SIG-M5 (cell line): ENCODE measurements at regions not wholly inside any gene's neighbourhood (a gene's known extent, or its start where the extent isn't known, plus 50 kb on each side); places are given as distances from the start of the nearest gene placed in this dataset.

Experiments
- DNase-seq: peaks from one replicate; lab custom pipeline; 2025; lab: John Stamatoyannopoulos, UW

DNA sequence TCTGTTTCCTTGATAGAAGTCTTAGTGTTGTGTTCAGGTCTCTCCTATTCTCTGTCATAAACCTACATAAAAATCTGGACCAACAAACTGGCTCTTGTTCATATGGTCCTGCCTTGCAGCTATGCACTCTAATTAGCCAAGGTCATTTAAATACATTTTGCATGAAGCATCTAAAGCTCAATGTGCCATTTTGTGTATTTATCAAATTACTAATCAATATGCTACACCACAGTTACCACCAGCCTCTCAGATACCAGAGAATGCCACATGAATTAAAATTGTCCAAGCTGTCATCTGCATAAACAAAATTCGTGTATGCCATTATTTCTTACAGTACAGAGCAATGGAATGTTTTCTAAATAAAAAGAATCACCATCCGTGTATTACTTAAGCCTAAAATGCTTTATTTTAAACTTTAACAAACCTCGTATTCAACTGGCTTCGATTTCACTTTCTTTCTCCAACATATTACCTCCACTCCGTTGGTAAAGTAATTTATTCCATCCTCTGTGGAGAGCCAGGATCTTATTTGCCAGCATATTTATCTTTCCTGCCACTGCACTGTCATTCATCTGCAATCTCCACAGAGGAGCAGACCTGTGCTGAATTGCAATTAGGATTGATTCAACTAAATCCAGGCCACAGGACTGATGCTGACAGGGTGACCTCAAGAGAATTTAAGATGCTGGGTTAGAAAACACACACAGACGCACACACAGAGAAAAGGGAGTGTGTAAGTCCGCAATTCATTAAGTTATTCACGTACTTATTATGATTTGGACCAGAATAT, 284.1 kb upstream of the FOXG1 start:
- no peak for DNase-seq

GRCh38 chr14:28483506-28483905, 283.1 kb upstream of the FOXG1 start:
- no peak for DNase-seq

DNA sequence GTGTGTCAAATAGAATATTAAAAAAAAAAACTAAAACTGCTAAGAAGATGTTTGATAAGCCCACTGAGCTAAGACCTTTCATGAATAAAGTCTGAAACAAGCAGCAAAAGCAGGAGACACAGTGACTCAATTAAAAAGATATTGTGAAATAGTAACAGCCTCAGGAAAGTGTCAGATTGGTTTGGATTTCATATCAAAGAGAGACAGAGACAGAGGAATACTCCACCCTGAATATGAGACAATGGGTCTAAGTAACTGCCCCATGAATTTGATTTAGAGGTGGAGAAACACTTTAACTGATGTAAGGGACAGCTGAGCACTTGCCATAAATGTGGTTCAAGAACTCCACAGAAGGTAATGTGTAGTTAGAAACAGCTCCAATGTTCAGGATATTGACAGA, 277.9 kb upstream of the FOXG1 start:
- no peak for DNase-seq

GRCh38 chr14:28493516-28493915, 273.1 kb upstream of the FOXG1 start:
- DNase-seq, result no peak

DNA sequence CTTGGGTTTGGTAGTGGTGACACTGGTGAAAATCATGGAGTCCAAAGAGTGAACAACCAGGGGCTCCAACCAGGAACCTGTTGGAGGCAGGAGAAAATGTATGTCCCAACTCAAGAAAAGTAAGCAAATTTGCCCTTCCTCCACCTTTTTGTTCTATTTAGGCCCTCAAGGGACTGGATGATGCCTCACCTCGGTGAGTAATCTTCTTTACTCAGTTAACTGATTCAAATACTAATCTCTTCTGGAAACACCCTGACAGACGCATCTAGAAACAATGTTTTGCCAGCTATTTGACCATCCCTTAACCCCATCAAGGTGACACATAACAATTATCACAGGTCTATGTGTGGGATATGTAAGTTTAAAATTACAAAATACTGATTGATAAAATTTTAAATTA, 272.4 kb upstream of the FOXG1 start:
- no peak for DNase-seq

- DNase-seq, result no peak
Measured at GRCh38 chr14:28496364-28496763, 270.2 kb upstream of the FOXG1 start.

DNA sequence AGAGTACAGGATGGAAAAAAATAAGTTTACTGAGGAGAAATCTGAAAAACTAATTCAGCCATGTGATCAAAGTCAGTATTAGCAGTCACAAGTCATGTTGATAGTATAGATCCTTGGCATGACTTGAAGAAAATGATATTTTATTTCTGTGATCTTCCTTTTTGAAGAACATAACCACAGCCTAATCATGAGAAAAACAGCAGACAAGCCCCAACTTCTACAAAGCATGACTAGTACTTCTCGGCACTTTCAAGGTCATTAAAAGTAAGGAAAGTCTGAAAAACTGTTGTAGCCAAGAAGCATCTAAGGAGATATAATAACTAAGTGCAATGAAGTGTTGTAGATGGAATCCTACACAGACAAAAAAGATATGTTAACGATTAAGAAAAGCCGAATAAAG, 264.1 kb upstream of the FOXG1 start:
- no peak for DNase-seq

- no peak for DNase-seq
Measured at GRCh38 chr14:28515571-28515970, 251.0 kb upstream of the FOXG1 start.

- DNase-seq, result no peak
Measured at GRCh38 chr14:28536889-28537288, 229.7 kb upstream of the FOXG1 start.

- DNase-seq, result no peak
Measured at GRCh38 chr14:28542040-28542439, 224.5 kb upstream of the FOXG1 start.

DNA sequence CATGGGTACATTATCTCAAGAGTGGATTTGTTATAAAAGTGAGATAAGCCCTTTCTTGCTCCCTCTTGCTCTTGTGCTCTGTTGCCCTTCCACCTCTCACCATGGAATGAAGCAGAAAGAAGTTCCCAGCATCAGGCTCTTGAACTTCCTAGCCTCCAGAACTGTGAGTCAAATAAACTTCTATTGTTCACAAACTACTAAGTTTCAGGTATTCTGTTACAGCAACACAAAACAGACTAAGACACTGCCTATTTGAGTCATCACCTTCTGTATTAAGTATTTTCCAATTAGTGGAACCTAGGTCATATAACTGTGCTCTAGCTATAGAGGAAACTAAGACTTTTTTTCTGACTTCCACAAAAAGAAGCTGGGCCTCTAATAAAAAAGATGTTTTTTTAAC, 201.2 kb upstream of the FOXG1 start:
- DNase-seq, result no peak

- DNase-seq, result no peak
Measured at GRCh38 chr14:28570391-28570790, 196.2 kb upstream of the FOXG1 start.

DNA sequence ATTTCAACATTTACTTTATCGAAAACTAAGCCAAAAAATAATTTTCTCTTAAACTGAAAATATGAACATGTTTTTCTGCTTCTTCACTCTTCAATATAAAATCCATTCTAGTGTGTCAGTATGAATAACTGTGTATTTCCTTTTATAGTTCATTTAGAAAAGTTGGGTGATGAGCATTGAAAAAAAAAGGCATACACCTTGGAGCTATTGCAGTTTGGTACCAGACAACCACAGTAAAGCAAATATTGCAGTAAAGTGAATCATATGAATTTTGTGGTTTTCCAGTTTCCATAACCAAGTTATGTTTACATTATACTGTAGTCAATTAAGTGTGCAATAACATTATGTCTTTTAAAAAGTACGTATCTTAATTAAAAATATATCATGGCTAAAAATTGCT, 195.0 kb upstream of the FOXG1 start:
- no peak for DNase-seq

- no peak for DNase-seq
Measured at GRCh38 chr14:28576523-28576922, 190.1 kb upstream of the FOXG1 start.

DNA sequence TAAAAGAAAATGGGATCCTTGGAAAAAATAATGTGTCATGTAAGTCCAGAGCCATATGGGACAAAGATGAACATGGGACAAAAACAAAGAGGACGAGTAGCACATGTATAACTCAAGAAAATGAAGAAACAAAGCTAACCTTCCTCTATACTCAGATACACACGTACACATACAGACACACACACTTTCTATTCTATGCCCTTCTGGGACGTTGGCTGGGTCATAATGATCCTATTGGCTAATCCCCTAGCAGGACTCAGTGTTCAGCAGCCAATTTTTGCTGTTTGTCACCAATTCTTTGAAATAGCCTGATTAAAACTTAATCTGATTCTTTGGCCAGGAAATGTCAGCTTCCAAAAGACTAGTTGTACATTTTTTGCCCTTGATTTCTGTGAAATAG, 189.4 kb upstream of the FOXG1 start:
- no peak for DNase-seq

DNA sequence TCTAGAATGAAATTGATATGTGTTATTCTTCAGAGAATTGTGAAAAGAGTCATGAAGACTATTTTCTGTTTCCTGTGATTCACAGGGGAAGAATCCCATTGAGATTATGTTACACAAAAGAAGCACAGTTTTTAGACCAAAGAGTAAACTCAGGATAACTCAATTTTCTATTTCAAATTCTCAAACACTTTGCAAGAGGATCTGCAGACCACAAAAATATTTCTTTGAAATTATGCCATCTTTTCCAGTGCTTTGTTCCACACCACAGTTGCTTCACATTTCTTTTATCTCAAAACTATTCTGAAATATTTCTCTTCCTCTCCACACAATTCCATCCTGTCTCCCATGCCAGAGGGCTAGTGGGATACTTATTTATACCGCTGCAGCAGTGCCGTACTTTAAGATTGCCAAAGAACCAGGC, 188.9 kb upstream of the FOXG1 start:
- no peak for DNase-seq

DNA sequence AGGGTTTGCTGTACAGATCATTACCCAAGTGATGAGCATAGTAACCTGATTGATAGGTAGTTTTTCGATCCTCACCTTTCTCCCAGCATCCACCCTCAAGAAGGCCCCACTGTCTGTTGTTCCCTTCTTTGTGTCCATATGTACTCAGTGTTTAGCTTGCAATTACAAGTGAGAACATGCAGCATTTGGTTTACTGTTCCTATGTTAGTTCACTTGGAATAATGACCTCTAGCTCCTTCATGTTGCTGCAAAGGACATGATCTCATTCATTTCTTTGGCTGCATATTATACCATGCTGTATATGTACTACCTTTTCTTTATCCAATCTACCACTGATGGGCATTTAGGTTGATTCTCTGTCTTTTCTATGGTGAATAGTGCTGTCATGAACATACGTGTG, 181.6 kb upstream of the FOXG1 start:
- no peak for DNase-seq

DNA sequence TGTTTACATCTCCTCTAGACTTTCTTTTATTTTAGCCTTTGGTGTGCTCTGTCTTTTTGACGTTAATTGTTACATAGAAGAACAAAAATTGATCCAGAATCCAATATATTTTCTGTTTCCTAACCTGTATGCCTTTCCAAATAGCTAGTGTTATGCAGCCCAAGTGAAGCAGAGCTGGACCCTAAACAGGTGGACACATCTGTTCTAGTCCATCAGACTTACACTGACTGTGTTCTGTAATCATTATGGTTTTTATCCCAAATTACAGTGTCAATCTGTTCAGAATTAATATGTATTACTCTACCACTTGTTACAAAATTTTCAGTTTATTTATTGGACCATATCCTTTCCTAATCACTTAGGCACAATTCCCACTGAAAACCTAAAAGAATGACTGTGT, 176.8 kb upstream of the FOXG1 start:
- DNase-seq, result no peak

DNA sequence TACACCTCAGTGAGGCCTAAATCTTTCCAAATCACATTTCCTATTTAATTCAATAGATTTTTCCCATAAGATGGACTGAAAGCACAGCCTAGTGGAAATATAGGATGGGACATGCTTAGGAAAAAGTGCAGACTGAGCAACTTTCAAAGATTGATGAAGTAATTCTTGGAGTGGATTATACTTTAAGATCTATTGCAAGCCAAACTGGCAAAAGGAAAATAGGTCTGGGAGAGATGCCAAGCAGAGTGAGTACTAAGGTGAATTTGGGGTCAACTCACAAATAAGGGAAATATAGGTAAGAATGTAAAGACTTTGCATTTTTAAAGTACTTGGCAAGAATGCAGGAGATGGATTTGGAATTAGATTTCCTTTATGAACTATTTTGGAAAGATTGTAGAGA, 170.2 kb upstream of the FOXG1 start:
- DNase-seq, result no peak

DNA sequence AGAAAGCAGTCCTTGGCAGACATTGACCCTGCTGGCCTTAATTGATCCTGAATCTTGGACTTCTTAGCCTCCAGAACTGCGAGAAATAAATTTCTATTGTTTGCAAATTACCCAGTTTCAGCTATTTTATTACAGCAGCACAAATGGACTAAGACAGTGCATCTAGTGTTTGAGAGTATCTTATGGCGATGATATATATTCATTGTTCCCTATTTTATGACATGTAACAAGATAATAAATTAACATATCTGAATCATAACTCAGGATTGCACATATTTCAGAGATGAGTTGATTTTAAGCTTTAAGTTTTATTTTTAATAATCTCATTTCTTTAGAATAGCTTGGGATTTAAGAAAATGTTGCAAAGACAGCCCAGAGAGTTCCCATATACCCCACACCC, 167.4 kb upstream of the FOXG1 start:
- no peak for DNase-seq

DNA sequence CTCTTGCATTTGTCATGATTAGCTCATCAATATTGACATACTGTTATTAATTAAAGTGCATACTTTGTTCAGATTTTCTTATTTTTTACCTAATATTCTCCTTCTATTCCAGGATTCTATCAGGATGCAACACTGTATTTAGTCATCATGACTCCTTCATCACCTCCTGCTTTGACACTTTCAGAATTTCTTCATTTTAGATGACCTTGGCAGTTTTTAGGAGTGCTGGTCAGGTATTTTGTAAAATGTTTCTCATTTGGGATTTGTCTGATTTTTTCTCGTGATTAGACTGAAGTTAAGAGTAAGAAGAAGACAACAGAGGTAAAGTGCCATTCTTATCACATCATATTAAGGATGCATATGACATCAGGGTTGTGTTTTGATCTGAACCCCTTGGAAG, 167.0 kb upstream of the FOXG1 start:
- no peak for DNase-seq

DNA sequence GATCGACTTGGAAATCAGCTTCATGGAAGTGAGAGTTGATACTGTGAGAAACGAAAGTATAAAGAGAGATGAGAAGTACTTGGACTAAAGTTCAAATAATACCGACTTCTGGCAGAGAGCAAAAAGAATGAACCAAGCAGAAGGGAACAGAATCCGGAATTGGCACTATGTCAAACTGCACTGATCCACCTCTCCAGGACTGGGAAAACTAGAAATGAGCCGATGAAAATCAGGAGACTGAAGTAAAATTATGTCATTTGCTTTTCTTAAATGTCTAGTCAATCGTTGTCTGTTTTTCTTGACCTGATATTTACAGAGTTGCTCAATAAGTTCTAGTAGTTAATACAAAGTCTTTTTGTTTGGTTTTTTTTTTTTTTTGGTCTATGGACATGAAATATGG, 163.0 kb upstream of the FOXG1 start:
- DNase-seq, result no peak

GRCh38 chr14:28607661-28608060, 158.9 kb upstream of the FOXG1 start:
- DNase-seq, result no peak

DNA sequence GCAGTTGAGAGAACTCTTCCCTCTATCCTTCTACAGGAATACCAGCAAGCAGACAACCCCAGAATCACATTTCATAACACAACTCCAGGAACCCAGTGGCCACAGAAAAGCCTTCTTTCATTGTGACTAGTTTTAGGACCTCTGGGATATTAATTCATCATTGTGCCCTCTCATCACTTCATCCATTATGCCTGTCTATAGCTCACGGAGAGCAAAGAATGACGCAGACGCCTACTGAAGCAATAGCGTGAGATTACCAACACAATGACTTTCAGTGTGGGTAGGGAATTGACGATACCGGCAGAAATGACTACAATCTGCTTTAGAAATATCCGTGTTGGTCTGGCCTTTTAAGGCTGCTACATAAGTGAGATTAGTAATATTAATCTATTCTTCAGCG, 158.1 kb upstream of the FOXG1 start:
- no peak for DNase-seq
